ENCODE measurements at regions not wholly inside any gene's neighbourhood (a gene's known extent, or its start where the extent isn't known, plus 50 kb on each side); places are given as distances from the start of the nearest gene placed in this dataset.
"Not testable (repeated sequence)": the region's sequence is repeated elsewhere in the genome, so short reads cannot be mapped to it uniquely, and the experiment has no call there.

- not testable (repeated sequence) for FAIRE-seq; H3K27ac ChIP-seq (ENCODE audit: low read depth in 1 of 3, low read length in 2 of 3); H3K36me3 ChIP-seq (ENCODE audit: control insufficient read depth in 3 of 3, insufficient read depth in 2 of 3, low read depth in 1 of 3, low read length in 3 of 3); H3K4me3 ChIP-seq (ENCODE audit: low read depth in 1 of 3, low read length in 3 of 3); H3K4me1 ChIP-seq (ENCODE audit: control insufficient read depth in 3 of 3, insufficient read depth in 2 of 3, low read depth in 1 of 3, low read length in 2 of 3); H3K27me3 ChIP-seq (ENCODE audit: control insufficient read depth in 3 of 3, insufficient read depth in 3 of 3, low read length in 3 of 3); DNase-seq; H3K9me3 ChIP-seq (ENCODE audit: control insufficient read depth in 2 of 2, insufficient read depth in 1 of 2, low read depth in 1 of 2, low read length in 1 of 2)
Measured at GRCh38 chr2:90224767-90225166, 1533.3 kb downstream of the RPIA start.

GRCh38 chr2:90226465-90227072, 1535.1 kb downstream of the RPIA start:
- DNase-seq; H3K36me3 ChIP-seq (ENCODE audit: control insufficient read depth in 3 of 3, insufficient read depth in 2 of 3, low read depth in 1 of 3, low read length in 3 of 3); H3K27ac ChIP-seq (ENCODE audit: low read depth in 1 of 3, low read length in 2 of 3); H3K4me1 ChIP-seq (ENCODE audit: control insufficient read depth in 3 of 3, insufficient read depth in 2 of 3, low read depth in 1 of 3, low read length in 2 of 3); H3K27me3 ChIP-seq (ENCODE audit: control insufficient read depth in 3 of 3, insufficient read depth in 3 of 3, low read length in 3 of 3); H3K4me3 ChIP-seq (ENCODE audit: low read depth in 1 of 3, low read length in 3 of 3); FAIRE-seq; H3K9me3 ChIP-seq (ENCODE audit: control insufficient read depth in 2 of 2, insufficient read depth in 1 of 2, low read depth in 1 of 2, low read length in 1 of 2): not testable (repeated sequence)
- WGBS, 3 donors, result 18 to 35% (median 29%) methylated on average over 4 to 5 of the region's 5 CpGs

GRCh38 chr2:90231199-90231598, 1539.7 kb downstream of the RPIA start:
- not testable (repeated sequence) for H3K36me3 ChIP-seq (ENCODE audit: control insufficient read depth in 3 of 3, insufficient read depth in 2 of 3, low read depth in 1 of 3, low read length in 3 of 3); H3K9me3 ChIP-seq (ENCODE audit: control insufficient read depth in 2 of 2, insufficient read depth in 1 of 2, low read depth in 1 of 2, low read length in 1 of 2); H3K4me3 ChIP-seq (ENCODE audit: low read depth in 1 of 3, low read length in 3 of 3); H3K4me1 ChIP-seq (ENCODE audit: control insufficient read depth in 3 of 3, insufficient read depth in 2 of 3, low read depth in 1 of 3, low read length in 2 of 3); H3K27me3 ChIP-seq (ENCODE audit: control insufficient read depth in 3 of 3, insufficient read depth in 3 of 3, low read length in 3 of 3); FAIRE-seq; DNase-seq; H3K27ac ChIP-seq (ENCODE audit: low read depth in 1 of 3, low read length in 2 of 3)
- 82 to 87% (median 84%) methylated on average over 4 of the region's 4 CpGs for WGBS, 3 donors

- not testable (repeated sequence) for FAIRE-seq; H3K9me3 ChIP-seq (ENCODE audit: control insufficient read depth in 2 of 2, insufficient read depth in 1 of 2, low read depth in 1 of 2, low read length in 1 of 2); H3K4me1 ChIP-seq (ENCODE audit: control insufficient read depth in 3 of 3, insufficient read depth in 2 of 3, low read depth in 1 of 3, low read length in 2 of 3); H3K27me3 ChIP-seq (ENCODE audit: control insufficient read depth in 3 of 3, insufficient read depth in 3 of 3, low read length in 3 of 3); H3K27ac ChIP-seq (ENCODE audit: low read depth in 1 of 3, low read length in 2 of 3); DNase-seq; H3K4me3 ChIP-seq (ENCODE audit: low read depth in 1 of 3, low read length in 3 of 3); H3K36me3 ChIP-seq (ENCODE audit: control insufficient read depth in 3 of 3, insufficient read depth in 2 of 3, low read depth in 1 of 3, low read length in 3 of 3)
- WGBS, 3 donors, result 17 to 31% (median 17%) methylated on average over 1 of the region's 1 CpG
Measured at GRCh38 chr2:90235452-90235851, 1544.0 kb downstream of the RPIA start.

- not testable (repeated sequence) for H3K27ac ChIP-seq (ENCODE audit: low read depth in 1 of 3, low read length in 2 of 3); H3K9me3 ChIP-seq (ENCODE audit: control insufficient read depth in 2 of 2, insufficient read depth in 1 of 2, low read depth in 1 of 2, low read length in 1 of 2); H3K27me3 ChIP-seq (ENCODE audit: control insufficient read depth in 3 of 3, insufficient read depth in 3 of 3, low read length in 3 of 3); FAIRE-seq; DNase-seq; H3K4me1 ChIP-seq (ENCODE audit: control insufficient read depth in 3 of 3, insufficient read depth in 2 of 3, low read depth in 1 of 3, low read length in 2 of 3); H3K4me3 ChIP-seq (ENCODE audit: low read depth in 1 of 3, low read length in 3 of 3); H3K36me3 ChIP-seq (ENCODE audit: control insufficient read depth in 3 of 3, insufficient read depth in 2 of 3, low read depth in 1 of 3, low read length in 3 of 3)
- 32 to 35% (median 34%) methylated on average over 21 to 31 of the region's 31 CpGs for WGBS, 3 donors
Measured at GRCh38 chr2:90237923-90238361, 1546.5 kb downstream of the RPIA start.

GRCh38 chr2:90238505-90239230, 1547.2 kb downstream of the RPIA start:
- not testable (repeated sequence) for FAIRE-seq; H3K9me3 ChIP-seq (ENCODE audit: control insufficient read depth in 2 of 2, insufficient read depth in 1 of 2, low read depth in 1 of 2, low read length in 1 of 2); H3K27me3 ChIP-seq (ENCODE audit: control insufficient read depth in 3 of 3, insufficient read depth in 3 of 3, low read length in 3 of 3); DNase-seq; H3K36me3 ChIP-seq (ENCODE audit: control insufficient read depth in 3 of 3, insufficient read depth in 2 of 3, low read depth in 1 of 3, low read length in 3 of 3); H3K27ac ChIP-seq (ENCODE audit: low read depth in 1 of 3, low read length in 2 of 3); H3K4me3 ChIP-seq (ENCODE audit: low read depth in 1 of 3, low read length in 3 of 3); H3K4me1 ChIP-seq (ENCODE audit: control insufficient read depth in 3 of 3, insufficient read depth in 2 of 3, low read depth in 1 of 3, low read length in 2 of 3)
- 87 to 90% (median 90%) methylated on average over 38 to 43 of the region's 43 CpGs for WGBS, 3 donors

- not testable (repeated sequence) for H3K27ac ChIP-seq (ENCODE audit: low read depth in 1 of 3, low read length in 2 of 3); FAIRE-seq; H3K4me1 ChIP-seq (ENCODE audit: control insufficient read depth in 3 of 3, insufficient read depth in 2 of 3, low read depth in 1 of 3, low read length in 2 of 3); H3K27me3 ChIP-seq (ENCODE audit: control insufficient read depth in 3 of 3, insufficient read depth in 3 of 3, low read length in 3 of 3); H3K4me3 ChIP-seq (ENCODE audit: low read depth in 1 of 3, low read length in 3 of 3); H3K9me3 ChIP-seq (ENCODE audit: control insufficient read depth in 2 of 2, insufficient read depth in 1 of 2, low read depth in 1 of 2, low read length in 1 of 2); DNase-seq; H3K36me3 ChIP-seq (ENCODE audit: control insufficient read depth in 3 of 3, insufficient read depth in 2 of 3, low read depth in 1 of 3, low read length in 3 of 3)
- 49 to 74% (median 64%) methylated on average over 3 to 6 of the region's 6 CpGs for WGBS, 3 donors
Measured at GRCh38 chr2:90239769-90240168, 1548.3 kb downstream of the RPIA start.

GRCh38 chr2:90244902-90245765, 1553.7 kb downstream of the RPIA start:
- not testable (repeated sequence) for H3K27me3 ChIP-seq (ENCODE audit: control insufficient read depth in 3 of 3, insufficient read depth in 3 of 3, low read length in 3 of 3); FAIRE-seq; H3K9me3 ChIP-seq (ENCODE audit: control insufficient read depth in 2 of 2, insufficient read depth in 1 of 2, low read depth in 1 of 2, low read length in 1 of 2); H3K36me3 ChIP-seq (ENCODE audit: control insufficient read depth in 3 of 3, insufficient read depth in 2 of 3, low read depth in 1 of 3, low read length in 3 of 3); H3K4me1 ChIP-seq (ENCODE audit: control insufficient read depth in 3 of 3, insufficient read depth in 2 of 3, low read depth in 1 of 3, low read length in 2 of 3)
- peak overlapping the region in 1 of 3 donors; percentile 5 for H3K4me3 ChIP-seq (ENCODE audit: low read depth in 1 of 3, low read length in 3 of 3)
- DNase-seq, result peak in 1 of 2 donors; percentile 1
- H3K27ac ChIP-seq (ENCODE audit: low read depth in 1 of 3, low read length in 2 of 3), result peak overlapping the region in 1 of 3 donors; percentile 20
- WGBS, 3 donors, result 49 to 83% (median 65%) methylated on average over 47 to 94 of the region's 94 CpGs
